HUES48 (cell line): ENCODE measurements at regions not wholly inside any gene's neighbourhood (a gene's known extent, or its start where the extent isn't known, plus 50 kb on each side); places are given as distances from the start of the nearest gene placed in this dataset.

Experiments used
- H3K27ac ChIP-seq: one replicate; pipeline ENCODE4 v1.7.0; 2013; ENCODE audit warnings: low read depth, low read length, inconsistent platforms
- H3K27me3 ChIP-seq: 2 replicates; pipeline ENCODE4 v1.6.1; 2013; ENCODE audit warnings: mild to moderate bottlenecking, low read length; ENCODE audit not compliant: control insufficient read depth, insufficient read depth
- H3K36me3 ChIP-seq: 2 replicates; pipeline ENCODE4 v1.6.1; 2013; ENCODE audit warnings: low read length; ENCODE audit not compliant: control insufficient read depth, insufficient read depth
- H3K4me1 ChIP-seq: 2 replicates; pipeline ENCODE4 v1.6.1; 2013; ENCODE audit warnings: mild to moderate bottlenecking, low read length; ENCODE audit not compliant: control insufficient read depth, insufficient read depth
- H3K4me3 ChIP-seq: 2 replicates; pipeline ENCODE4 v1.5.1; 2013; ENCODE audit warnings: mild to moderate bottlenecking, low read depth, low read length
- H3K9ac ChIP-seq: 2 replicates; pipeline ENCODE4 v1.6.1; 2013; ENCODE audit warnings: mild to moderate bottlenecking, low read depth, low read length, moderate library complexity
- H3K9me3 ChIP-seq: 2 replicates; pipeline ENCODE4 v1.6.1; 2013; ENCODE audit warnings: low read length; ENCODE audit not compliant: control insufficient read depth, insufficient read depth

DNA sequence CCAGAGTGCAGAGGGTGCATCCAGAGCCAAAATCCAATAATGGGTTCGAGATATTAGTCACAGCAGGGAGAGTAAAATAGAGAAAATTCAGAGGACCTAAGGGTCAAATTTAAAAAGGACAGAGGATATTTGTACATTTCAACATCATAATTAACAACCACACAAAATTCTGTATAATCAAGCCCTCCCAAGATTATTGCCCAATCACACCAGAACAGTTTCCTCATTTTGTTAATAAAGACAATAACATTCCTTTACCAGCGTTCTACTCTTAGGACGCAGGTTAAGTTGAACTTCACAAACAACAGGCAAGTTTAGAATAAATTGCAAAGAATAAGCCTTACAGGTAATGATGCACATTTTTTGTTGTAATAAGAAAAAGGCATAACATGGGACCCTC is 462.8 kb downstream of the PTPRC start:
- Histone ChIP-seq H3K9me3 (no peaks in the 10 kb centered on the region), H3K4me1 (no peaks in the 10 kb centered on the region), H3K27me3 (no peaks in the 10 kb centered on the region), H3K27ac (no peak overlapping the region), H3K36me3 (no peaks in the 10 kb centered on the region), H3K4me3 (no peak overlapping the region), H3K9ac (no peak overlapping the region)

DNA sequence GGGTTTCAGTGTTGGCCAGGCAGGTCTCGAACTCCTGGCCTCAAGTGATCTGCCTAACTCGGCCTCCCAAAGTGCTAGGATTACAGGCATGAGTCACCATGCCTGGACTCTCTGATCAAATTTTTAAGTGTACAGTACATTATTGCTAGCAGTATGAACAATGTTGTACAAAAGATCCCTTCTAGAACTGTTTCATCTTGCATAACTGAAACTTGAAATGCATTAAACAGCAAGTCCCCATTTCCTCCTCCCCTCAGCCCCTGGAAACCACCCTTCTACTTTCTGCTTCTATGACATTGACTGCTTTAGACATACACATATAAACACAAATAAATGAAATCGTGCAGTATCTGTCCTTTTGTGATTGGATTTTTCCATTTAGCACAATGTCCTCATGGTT is 463.4 kb downstream of the PTPRC start:
- Histone ChIP-seq H3K27ac (no peak overlapping the region), H3K9ac (no peak overlapping the region), H3K36me3 (no peaks in the 10 kb centered on the region)

DNA sequence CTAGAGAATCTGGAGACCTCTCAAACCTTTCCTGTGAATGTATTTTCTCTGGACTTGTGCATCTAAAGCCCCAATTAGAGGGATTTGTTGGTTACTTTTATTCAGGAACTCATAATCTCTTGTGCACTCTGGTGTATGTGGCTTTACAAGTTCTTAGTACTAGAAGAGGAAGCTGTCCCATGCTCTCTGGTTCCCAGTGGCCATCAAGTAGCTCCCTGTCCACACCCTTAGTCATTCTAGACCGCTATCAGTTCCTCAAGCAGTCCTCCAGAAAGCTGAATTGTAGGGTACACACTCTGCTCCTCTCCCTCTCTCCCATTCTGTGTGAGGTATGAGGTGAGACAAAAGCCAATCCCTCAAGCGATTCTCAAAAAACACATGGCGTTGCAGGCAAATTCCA is 470.3 kb downstream of the PTPRC start:
- no peak overlapping the region for H3K27ac ChIP-seq
- H3K4me3 ChIP-seq, result no peak overlapping the region
- H3K4me1 ChIP-seq, result no peaks in the 10 kb centered on the region
- H3K36me3 ChIP-seq, result no peaks in the 10 kb centered on the region
- no peaks in the 10 kb centered on the region for H3K9me3 ChIP-seq
- H3K27me3 ChIP-seq, result no peaks in the 10 kb centered on the region
- no peak overlapping the region for H3K9ac ChIP-seq

More for the DNA sequence above, 463.4 kb downstream of the PTPRC start:
- Histone ChIP-seq H3K27me3 (no peaks in the 10 kb centered on the region), H3K4me1 (no peaks in the 10 kb centered on the region), H3K4me3 (no peak overlapping the region), H3K9me3 (no peaks in the 10 kb centered on the region)

DNA sequence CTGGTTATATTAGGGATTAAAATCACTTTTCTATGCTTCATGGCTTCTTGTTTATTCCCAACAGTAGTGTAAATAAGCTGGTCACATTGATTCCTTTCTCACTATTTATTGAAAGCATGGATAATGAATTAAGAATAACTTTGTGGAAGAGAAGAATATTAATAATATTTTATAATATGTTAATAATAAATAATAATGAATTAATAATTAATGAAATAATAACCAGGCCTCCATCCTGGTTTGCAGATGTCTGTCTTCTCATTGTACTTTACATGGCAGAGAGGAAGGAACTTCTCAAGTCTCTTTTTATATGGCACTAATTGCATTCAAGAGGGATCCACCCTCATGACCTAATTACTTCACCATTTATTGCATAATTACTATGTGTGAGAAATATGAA is 473.5 kb downstream of the PTPRC start:
- Histone ChIP-seq H3K9me3 (no peaks in the 10 kb centered on the region), H3K4me1 (peaks cover 5% of the 10 kb centered on the region), H3K27me3 (no peaks in the 10 kb centered on the region), H3K27ac (no peak overlapping the region), H3K9ac (no peak overlapping the region), H3K4me3 (no peak overlapping the region), H3K36me3 (no peaks in the 10 kb centered on the region)

DNA sequence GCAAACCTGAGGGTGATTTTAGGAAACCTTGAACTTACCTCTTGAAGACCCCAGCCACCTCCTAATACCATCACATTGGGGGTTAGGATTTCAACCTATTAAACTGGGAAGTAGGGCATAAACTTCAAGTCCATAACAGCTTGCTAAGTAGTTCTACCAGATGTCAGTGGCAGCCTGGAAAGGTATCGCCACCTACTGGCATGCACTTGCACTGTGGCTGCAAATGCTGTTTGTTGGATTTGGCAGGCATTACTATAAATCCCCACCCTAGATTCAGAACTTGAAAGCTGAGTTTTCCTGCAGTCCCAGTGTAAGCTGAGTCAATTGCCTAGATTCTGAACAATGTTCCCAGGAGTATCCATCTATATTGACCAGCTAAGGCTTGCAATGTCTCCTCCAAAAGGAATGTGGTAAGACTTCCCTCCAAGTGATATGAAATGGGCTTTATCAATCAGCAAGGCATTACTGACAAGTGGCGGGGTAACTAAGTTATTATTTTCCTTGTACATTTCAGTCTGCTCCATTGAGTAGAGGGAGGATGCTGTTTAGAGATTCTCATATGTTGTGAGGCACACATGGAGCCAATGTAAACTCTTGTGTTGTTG is 474.5 kb downstream of the PTPRC start:
- Histone ChIP-seq H3K36me3 (no peaks in the 10 kb centered on the region), H3K4me3 (no peak overlapping the region), H3K9ac (no peak overlapping the region), H3K9me3 (no peaks in the 10 kb centered on the region), H3K27me3 (no peaks in the 10 kb centered on the region), H3K27ac (no peak overlapping the region), H3K4me1 (peaks cover 5% of the 10 kb centered on the region)

DNA sequence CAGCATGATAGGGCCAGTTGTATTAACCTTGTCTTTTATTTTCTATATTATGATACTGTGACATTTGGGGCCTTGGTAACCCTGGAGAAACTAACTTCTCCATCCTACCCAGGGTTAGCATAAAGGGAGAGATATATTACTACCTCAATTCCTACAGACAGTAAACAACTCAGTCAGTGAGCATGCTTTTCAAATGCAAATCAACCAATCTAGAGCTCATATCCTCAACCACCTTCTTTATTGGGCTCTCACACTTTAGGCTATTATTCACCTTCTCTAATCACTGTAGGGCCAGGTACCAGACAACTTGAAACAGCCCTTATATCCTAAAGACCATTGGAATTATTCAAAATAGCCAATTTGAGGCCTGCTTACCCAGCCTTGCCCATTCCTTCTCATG is 477.6 kb downstream of the PTPRC start:
- Histone ChIP-seq H3K4me3 (no peak overlapping the region), H3K27ac (no peak overlapping the region), H3K9me3 (no peaks in the 10 kb centered on the region), H3K4me1 (peaks cover 5% of the 10 kb centered on the region), H3K9ac (no peak overlapping the region), H3K36me3 (no peaks in the 10 kb centered on the region), H3K27me3 (no peaks in the 10 kb centered on the region)

DNA sequence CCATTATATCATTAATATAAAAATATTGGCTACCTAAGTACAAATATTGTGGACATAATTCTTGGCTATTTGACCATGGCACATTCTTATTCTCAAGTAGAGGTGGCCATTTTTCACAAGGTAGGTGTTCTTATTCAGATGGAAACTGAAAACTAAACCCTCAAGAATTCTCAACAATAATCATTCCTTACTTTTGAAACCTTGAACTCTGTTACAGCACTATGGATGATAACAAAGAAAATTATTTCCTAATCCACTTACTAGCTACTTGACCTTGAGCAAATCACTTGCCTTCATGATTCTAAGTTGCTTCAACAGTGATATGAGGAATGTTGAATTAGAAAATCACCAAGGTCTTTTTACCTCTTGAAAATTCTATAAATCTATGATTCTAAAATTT is 482.2 kb downstream of the PTPRC start:
- Histone ChIP-seq H3K9ac (no peak overlapping the region), H3K4me1 (peaks cover 5% of the 10 kb centered on the region), H3K27ac (no peak overlapping the region)

DNA sequence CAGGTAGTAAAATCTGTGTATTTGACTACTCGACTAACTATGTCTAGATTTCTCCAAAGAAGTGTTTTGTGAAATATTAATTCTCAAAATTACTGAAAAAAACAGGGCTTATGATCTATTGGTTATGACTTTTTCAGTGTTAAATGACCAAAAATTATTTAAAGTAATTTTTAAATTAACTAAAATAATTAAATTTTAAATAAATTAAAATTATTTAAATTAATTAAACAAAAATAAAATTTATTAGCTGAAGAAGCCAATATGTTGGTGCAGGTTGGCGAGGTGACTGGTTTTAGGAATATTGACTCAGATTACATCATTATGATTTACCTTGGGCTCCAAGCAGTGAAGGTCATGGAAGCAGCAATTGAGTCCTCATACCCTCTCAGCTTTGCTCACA is 483.2 kb downstream of the PTPRC start:
- H3K4me3 ChIP-seq, result no peak overlapping the region

More for the DNA sequence above, 482.2 kb downstream of the PTPRC start:
- Histone ChIP-seq H3K4me3 (no peak overlapping the region), H3K36me3 (no peaks in the 10 kb centered on the region), H3K9me3 (no peaks in the 10 kb centered on the region), H3K27me3 (no peaks in the 10 kb centered on the region)

DNA sequence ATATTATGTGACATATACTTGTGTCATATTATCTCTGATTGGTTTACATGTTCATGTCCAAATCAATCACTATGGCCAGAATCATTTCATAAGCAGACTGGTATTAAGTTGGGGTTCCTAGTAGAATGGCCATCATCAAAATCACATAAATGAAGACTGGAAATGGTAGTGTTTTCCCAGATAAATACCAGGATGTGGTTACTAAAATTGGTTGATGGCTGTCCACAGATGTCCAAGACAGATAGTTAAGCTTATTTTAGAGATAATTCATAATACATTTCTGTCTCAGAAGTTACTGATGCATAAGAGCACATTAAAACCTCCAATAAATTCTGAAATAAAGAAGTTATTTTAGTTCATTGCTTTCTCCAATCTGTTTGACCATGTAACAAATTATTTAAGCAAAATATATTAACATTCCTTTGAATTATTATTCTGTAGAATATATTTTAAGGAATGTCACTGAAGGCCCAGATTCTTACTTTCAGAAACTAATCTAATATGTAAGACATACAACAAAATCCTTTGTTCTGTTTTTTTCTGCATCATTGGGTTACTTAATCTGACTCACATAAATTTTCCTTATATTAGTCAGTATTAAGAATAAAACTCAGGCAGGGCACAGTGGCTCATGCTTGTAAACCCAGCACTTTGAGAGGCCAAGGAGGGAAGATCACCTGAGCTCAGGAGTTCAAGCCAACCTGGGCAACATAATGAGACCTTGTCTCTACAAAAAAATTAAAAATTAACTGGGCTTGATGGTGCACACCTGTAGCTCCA is 483.9 kb downstream of the PTPRC start:
- no peaks in the 10 kb centered on the region for H3K9me3 ChIP-seq
- H3K27ac ChIP-seq, result no peak overlapping the region
- H3K4me1 ChIP-seq, result peaks cover 5% of the 10 kb centered on the region
- H3K36me3 ChIP-seq, result no peaks in the 10 kb centered on the region
- no peak overlapping the region for H3K9ac ChIP-seq
- H3K4me3 ChIP-seq, result no peak overlapping the region
- H3K27me3 ChIP-seq, result no peaks in the 10 kb centered on the region

More for the DNA sequence above, 483.2 kb downstream of the PTPRC start:
- no peaks in the 10 kb centered on the region for H3K36me3 ChIP-seq
- H3K4me1 ChIP-seq, result no peaks in the 10 kb centered on the region
- no peaks in the 10 kb centered on the region for H3K27me3 ChIP-seq
- H3K9me3 ChIP-seq, result no peaks in the 10 kb centered on the region
- no peak overlapping the region for H3K27ac ChIP-seq
- H3K9ac ChIP-seq, result no peak overlapping the region

DNA sequence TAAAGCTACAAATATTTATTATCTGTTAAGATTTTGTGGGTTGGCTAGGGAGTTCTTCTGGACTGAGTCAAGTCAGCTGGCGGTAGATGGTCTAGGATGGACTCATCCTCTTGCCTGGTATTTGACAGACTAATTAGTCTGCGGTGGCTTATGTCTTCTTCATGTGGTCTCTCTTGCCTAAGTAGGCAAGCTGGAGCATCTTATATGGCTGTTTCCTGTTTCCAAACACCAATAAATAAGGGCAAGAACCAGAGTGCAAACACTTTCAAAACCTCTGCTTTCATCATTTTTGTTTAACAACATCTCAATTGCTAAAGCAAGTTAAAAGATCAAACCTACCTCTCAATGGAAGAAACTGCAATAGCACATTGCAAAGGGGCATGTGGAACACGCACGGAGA is 484.8 kb downstream of the PTPRC start:
- Histone ChIP-seq H3K9ac (no peak overlapping the region), H3K36me3 (no peaks in the 10 kb centered on the region), H3K4me1 (peaks cover 5% of the 10 kb centered on the region), H3K27me3 (no peaks in the 10 kb centered on the region), H3K27ac (no peak overlapping the region), H3K9me3 (no peaks in the 10 kb centered on the region), H3K4me3 (no peak overlapping the region)

DNA sequence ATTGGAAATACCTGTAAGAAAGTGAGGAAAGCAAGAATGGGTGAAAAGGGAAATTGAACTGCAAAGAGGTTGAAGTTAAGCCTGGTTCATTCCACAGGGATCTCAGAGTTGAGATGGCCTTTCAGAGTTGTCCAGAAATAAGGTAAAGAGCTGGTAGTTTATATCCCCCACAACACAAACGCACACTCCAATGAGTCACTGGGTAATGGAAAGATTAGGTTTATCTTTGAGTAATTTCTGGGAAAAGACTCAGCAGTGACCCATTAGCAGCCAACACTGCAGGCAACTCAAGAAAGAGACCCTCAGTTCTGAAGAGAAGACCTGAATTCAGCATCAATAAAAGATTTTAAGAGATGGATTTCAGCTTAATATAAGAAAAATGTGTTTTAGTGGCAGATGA is 485.5 kb downstream of the PTPRC start:
- Histone ChIP-seq H3K4me3 (no peak overlapping the region), H3K4me1 (peaks cover 5% of the 10 kb centered on the region), H3K36me3 (no peaks in the 10 kb centered on the region), H3K27me3 (no peaks in the 10 kb centered on the region), H3K9me3 (no peaks in the 10 kb centered on the region), H3K9ac (no peak overlapping the region), H3K27ac (no peak overlapping the region)
